NB4 (cell line): ENCODE measurements at regions not wholly inside any gene's neighbourhood (a gene's known extent, or its start where the extent isn't known, plus 50 kb on each side); places are given as distances from the start of the nearest gene placed in this dataset.

ENCODE experiments used
- CTCF ChIP-seq: IDR thresholded peaks from one replicate; pipeline ENCODE4 v1.5.1; 2012; ENCODE audit warnings: low read depth, low read length
- MAX ChIP-seq: IDR thresholded peaks from 2 replicates; pipeline ENCODE4 v1.6.1; 2011; ENCODE audit warnings: low read depth, low read length
- MYC ChIP-seq: IDR thresholded peaks from 2 replicates; pipeline ENCODE4 v1.6.1; 2011; ENCODE audit warnings: low read depth, low read length
- POLR2A ChIP-seq: IDR thresholded peaks from 2 replicates; pipeline ENCODE4 v1.6.1; 2011; ENCODE audit warnings: mild to moderate bottlenecking; ENCODE audit not compliant: insufficient read length; ENCODE audit errors: extremely low read depth

- TF ChIP-seq CTCF (no peak), POLR2A (no peak), MAX (no peak), MYC (no peak)
Measured at GRCh38 chr3:182470187-182470586, 323.1 kb upstream of the ATP11B start.
